ENCODE measurements at regions not wholly inside any gene's neighbourhood (a gene's known extent, or its start where the extent isn't known, plus 50 kb on each side); places are given as distances from the start of the nearest gene placed in this dataset.
"Not testable (repeated sequence)": the region's sequence is repeated elsewhere in the genome, so short reads cannot be mapped to it uniquely, and the experiment has no call there.

GRCh38 chr1:121080197-121080903 lies 103.8 kb downstream of the FAM72B start:
- H3K27me3 ChIP-seq (ENCODE audit: control insufficient read depth in 2 of 2, insufficient read depth in 2 of 2, low read length in 2 of 2); H3K36me3 ChIP-seq (ENCODE audit: control insufficient read depth in 2 of 2, insufficient read depth in 2 of 2, low read length in 2 of 2); H3K27ac ChIP-seq (ENCODE audit: low read depth in 2 of 2, low read length in 2 of 2); H3K4me3 ChIP-seq (ENCODE audit: low read length in 2 of 2); H3K9ac ChIP-seq (ENCODE audit: low read depth in 1 of 2, low read length in 2 of 2); H3K4me1 ChIP-seq (ENCODE audit: control insufficient read depth in 2 of 2, insufficient read depth in 2 of 2, low read length in 2 of 2); H3K9me3 ChIP-seq (ENCODE audit: control insufficient read depth in 2 of 2, low read length in 2 of 2): not testable (repeated sequence)

- H3K9ac ChIP-seq (ENCODE audit: low read depth in 1 of 2, low read length in 2 of 2); H3K27me3 ChIP-seq (ENCODE audit: control insufficient read depth in 2 of 2, insufficient read depth in 2 of 2, low read length in 2 of 2); H3K9me3 ChIP-seq (ENCODE audit: control insufficient read depth in 2 of 2, low read length in 2 of 2); H3K36me3 ChIP-seq (ENCODE audit: control insufficient read depth in 2 of 2, insufficient read depth in 2 of 2, low read length in 2 of 2); H3K4me1 ChIP-seq (ENCODE audit: control insufficient read depth in 2 of 2, insufficient read depth in 2 of 2, low read length in 2 of 2); H3K27ac ChIP-seq (ENCODE audit: low read depth in 2 of 2, low read length in 2 of 2); H3K4me3 ChIP-seq (ENCODE audit: low read length in 2 of 2): not testable (repeated sequence)
Observed at GRCh38 chr1:121080904-121081264, 103.3 kb downstream of the FAM72B start.

- H3K36me3 ChIP-seq (ENCODE audit: control insufficient read depth in 2 of 2, insufficient read depth in 2 of 2, low read length in 2 of 2); H3K4me1 ChIP-seq (ENCODE audit: control insufficient read depth in 2 of 2, insufficient read depth in 2 of 2, low read length in 2 of 2); H3K27me3 ChIP-seq (ENCODE audit: control insufficient read depth in 2 of 2, insufficient read depth in 2 of 2, low read length in 2 of 2); H3K9me3 ChIP-seq (ENCODE audit: control insufficient read depth in 2 of 2, low read length in 2 of 2); H3K9ac ChIP-seq (ENCODE audit: low read depth in 1 of 2, low read length in 2 of 2); H3K4me3 ChIP-seq (ENCODE audit: low read length in 2 of 2); H3K27ac ChIP-seq (ENCODE audit: low read depth in 2 of 2, low read length in 2 of 2): not testable (repeated sequence)
Observed at GRCh38 chr1:121081625-121082199, 102.4 kb downstream of the FAM72B start.

GRCh38 chr1:121082995-121083394 lies 101.1 kb downstream of the FAM72B start:
- H3K27me3 ChIP-seq (ENCODE audit: control insufficient read depth in 2 of 2, insufficient read depth in 2 of 2, low read length in 2 of 2); H3K9me3 ChIP-seq (ENCODE audit: control insufficient read depth in 2 of 2, low read length in 2 of 2); H3K4me1 ChIP-seq (ENCODE audit: control insufficient read depth in 2 of 2, insufficient read depth in 2 of 2, low read length in 2 of 2); H3K9ac ChIP-seq (ENCODE audit: low read depth in 1 of 2, low read length in 2 of 2); H3K27ac ChIP-seq (ENCODE audit: low read depth in 2 of 2, low read length in 2 of 2); H3K36me3 ChIP-seq (ENCODE audit: control insufficient read depth in 2 of 2, insufficient read depth in 2 of 2, low read length in 2 of 2); H3K4me3 ChIP-seq (ENCODE audit: low read length in 2 of 2): not testable (repeated sequence)

GRCh38 chr1:121086249-121086648 lies 97.9 kb downstream of the FAM72B start:
- not testable (repeated sequence) for H3K9ac ChIP-seq (ENCODE audit: low read depth in 1 of 2, low read length in 2 of 2)

GRCh38 chr1:121087221-121087620 lies 96.9 kb downstream of the FAM72B start:
- H3K9ac ChIP-seq (ENCODE audit: low read depth in 1 of 2, low read length in 2 of 2); H3K9me3 ChIP-seq (ENCODE audit: control insufficient read depth in 2 of 2, low read length in 2 of 2); H3K4me3 ChIP-seq (ENCODE audit: low read length in 2 of 2); H3K4me1 ChIP-seq (ENCODE audit: control insufficient read depth in 2 of 2, insufficient read depth in 2 of 2, low read length in 2 of 2); H3K27ac ChIP-seq (ENCODE audit: low read depth in 2 of 2, low read length in 2 of 2); H3K36me3 ChIP-seq (ENCODE audit: control insufficient read depth in 2 of 2, insufficient read depth in 2 of 2, low read length in 2 of 2); H3K27me3 ChIP-seq (ENCODE audit: control insufficient read depth in 2 of 2, insufficient read depth in 2 of 2, low read length in 2 of 2): not testable (repeated sequence)

More at GRCh38 chr1:121086249-121086648, 97.9 kb downstream of the FAM72B start:
- not testable (repeated sequence) for H3K9me3 ChIP-seq (ENCODE audit: control insufficient read depth in 2 of 2, low read length in 2 of 2); H3K27ac ChIP-seq (ENCODE audit: low read depth in 2 of 2, low read length in 2 of 2); H3K4me3 ChIP-seq (ENCODE audit: low read length in 2 of 2); H3K4me1 ChIP-seq (ENCODE audit: control insufficient read depth in 2 of 2, insufficient read depth in 2 of 2, low read length in 2 of 2); H3K36me3 ChIP-seq (ENCODE audit: control insufficient read depth in 2 of 2, insufficient read depth in 2 of 2, low read length in 2 of 2); H3K27me3 ChIP-seq (ENCODE audit: control insufficient read depth in 2 of 2, insufficient read depth in 2 of 2, low read length in 2 of 2)

GRCh38 chr1:121088568-121088967 lies 95.6 kb downstream of the FAM72B start:
- H3K9ac ChIP-seq (ENCODE audit: low read depth in 1 of 2, low read length in 2 of 2); H3K36me3 ChIP-seq (ENCODE audit: control insufficient read depth in 2 of 2, insufficient read depth in 2 of 2, low read length in 2 of 2); H3K27ac ChIP-seq (ENCODE audit: low read depth in 2 of 2, low read length in 2 of 2); H3K4me3 ChIP-seq (ENCODE audit: low read length in 2 of 2); H3K27me3 ChIP-seq (ENCODE audit: control insufficient read depth in 2 of 2, insufficient read depth in 2 of 2, low read length in 2 of 2); H3K9me3 ChIP-seq (ENCODE audit: control insufficient read depth in 2 of 2, low read length in 2 of 2); H3K4me1 ChIP-seq (ENCODE audit: control insufficient read depth in 2 of 2, insufficient read depth in 2 of 2, low read length in 2 of 2): not testable (repeated sequence)

GRCh38 chr1:121092329-121092968 lies 91.7 kb downstream of the FAM72B start:
- H3K9ac ChIP-seq (ENCODE audit: low read depth in 1 of 2, low read length in 2 of 2); H3K9me3 ChIP-seq (ENCODE audit: control insufficient read depth in 2 of 2, low read length in 2 of 2); H3K27me3 ChIP-seq (ENCODE audit: control insufficient read depth in 2 of 2, insufficient read depth in 2 of 2, low read length in 2 of 2); H3K4me3 ChIP-seq (ENCODE audit: low read length in 2 of 2); H3K27ac ChIP-seq (ENCODE audit: low read depth in 2 of 2, low read length in 2 of 2); H3K36me3 ChIP-seq (ENCODE audit: control insufficient read depth in 2 of 2, insufficient read depth in 2 of 2, low read length in 2 of 2); H3K4me1 ChIP-seq (ENCODE audit: control insufficient read depth in 2 of 2, insufficient read depth in 2 of 2, low read length in 2 of 2): not testable (repeated sequence)

- not testable (repeated sequence) for H3K36me3 ChIP-seq (ENCODE audit: control insufficient read depth in 2 of 2, insufficient read depth in 2 of 2, low read length in 2 of 2); H3K9ac ChIP-seq (ENCODE audit: low read depth in 1 of 2, low read length in 2 of 2); H3K4me1 ChIP-seq (ENCODE audit: control insufficient read depth in 2 of 2, insufficient read depth in 2 of 2, low read length in 2 of 2)
Observed at GRCh38 chr1:121095014-121095413, 89.1 kb downstream of the FAM72B start.

GRCh38 chr1:121097127-121097866 lies 86.8 kb downstream of the FAM72B start:
- not testable (repeated sequence) for H3K27ac ChIP-seq (ENCODE audit: low read depth in 2 of 2, low read length in 2 of 2); H3K4me1 ChIP-seq (ENCODE audit: control insufficient read depth in 2 of 2, insufficient read depth in 2 of 2, low read length in 2 of 2); H3K9me3 ChIP-seq (ENCODE audit: control insufficient read depth in 2 of 2, low read length in 2 of 2); H3K27me3 ChIP-seq (ENCODE audit: control insufficient read depth in 2 of 2, insufficient read depth in 2 of 2, low read length in 2 of 2); H3K4me3 ChIP-seq (ENCODE audit: low read length in 2 of 2); H3K36me3 ChIP-seq (ENCODE audit: control insufficient read depth in 2 of 2, insufficient read depth in 2 of 2, low read length in 2 of 2)
- H3K9ac ChIP-seq (ENCODE audit: low read depth in 1 of 2, low read length in 2 of 2), result peak overlapping the region in 1 of 2 donors; percentile 10

More at GRCh38 chr1:121095014-121095413, 89.1 kb downstream of the FAM72B start:
- H3K27me3 ChIP-seq (ENCODE audit: control insufficient read depth in 2 of 2, insufficient read depth in 2 of 2, low read length in 2 of 2); H3K9me3 ChIP-seq (ENCODE audit: control insufficient read depth in 2 of 2, low read length in 2 of 2); H3K4me3 ChIP-seq (ENCODE audit: low read length in 2 of 2); H3K27ac ChIP-seq (ENCODE audit: low read depth in 2 of 2, low read length in 2 of 2): not testable (repeated sequence)

All from mucosa of rectum (tissue), 2 donors.